SW480 (cell line): ENCODE measurements at regions not wholly inside any gene's neighbourhood (a gene's known extent, or its start where the extent isn't known, plus 50 kb on each side); places are given as distances from the start of the nearest gene placed in this dataset.
A peak's percentile ranks its signal among the peaks of the same experiment; 100 is the strongest.
"Not testable (repeated sequence)": the region's sequence is repeated elsewhere in the genome, so short reads cannot be mapped to it uniquely, and the experiment has no call there.

ENCODE experiments used
- DNase-seq: peaks from one replicate; pipeline ENCODE4 v3.0.0-alpha.2; 2016; ENCODE audit warnings: low spot score

DNA sequence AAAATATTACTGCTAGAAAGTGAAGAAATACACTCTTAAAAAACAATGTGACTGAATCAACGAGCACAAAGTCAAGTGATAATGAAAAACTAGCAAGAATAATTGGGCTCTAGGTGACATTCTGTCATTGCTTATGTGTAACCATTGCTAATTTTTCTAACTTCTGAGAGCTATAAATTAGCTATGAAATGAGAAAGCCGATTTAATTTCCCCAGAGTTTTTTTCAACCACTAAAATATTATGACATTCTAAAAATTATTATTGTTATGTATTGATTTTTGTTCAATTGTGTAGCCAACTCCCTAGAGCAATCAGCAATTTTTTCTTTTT lies 458.6 kb upstream of the ATXN8OS start:
- DNase-seq: no peak

DNA sequence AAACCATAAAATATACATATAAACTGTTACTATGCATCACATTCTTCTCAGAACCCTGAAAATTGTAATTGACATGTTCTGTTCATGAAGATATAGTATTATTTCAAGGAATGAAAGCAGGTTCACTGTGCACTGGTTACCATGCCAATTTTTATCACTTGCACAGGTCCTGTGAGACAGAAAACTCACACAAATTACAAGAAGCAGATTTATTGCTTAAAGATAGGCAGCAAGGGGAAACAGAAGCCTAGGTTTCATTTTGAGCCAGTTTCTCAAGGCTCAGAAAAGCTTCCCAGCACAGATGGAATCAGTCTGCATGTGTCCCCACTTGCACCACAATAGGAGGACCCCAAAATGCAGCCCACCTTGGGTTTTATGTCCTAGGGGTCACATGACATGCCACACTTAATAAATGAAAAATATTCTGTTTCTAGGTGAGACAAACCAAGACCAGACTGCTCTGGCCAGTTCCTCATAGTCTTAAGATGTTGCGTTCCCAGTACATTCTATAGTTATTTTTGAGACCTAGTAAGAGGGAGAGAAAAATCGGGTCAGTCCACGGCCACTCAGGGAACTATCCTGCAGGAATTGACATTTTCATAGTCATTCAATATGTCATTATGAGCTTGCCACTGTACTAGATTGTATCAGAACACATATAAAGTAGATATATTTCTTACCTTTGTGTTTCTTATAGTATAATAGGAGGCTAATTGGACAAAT lies 459.1 kb upstream of the ATXN8OS start:
- DNase-seq: no peak

DNA sequence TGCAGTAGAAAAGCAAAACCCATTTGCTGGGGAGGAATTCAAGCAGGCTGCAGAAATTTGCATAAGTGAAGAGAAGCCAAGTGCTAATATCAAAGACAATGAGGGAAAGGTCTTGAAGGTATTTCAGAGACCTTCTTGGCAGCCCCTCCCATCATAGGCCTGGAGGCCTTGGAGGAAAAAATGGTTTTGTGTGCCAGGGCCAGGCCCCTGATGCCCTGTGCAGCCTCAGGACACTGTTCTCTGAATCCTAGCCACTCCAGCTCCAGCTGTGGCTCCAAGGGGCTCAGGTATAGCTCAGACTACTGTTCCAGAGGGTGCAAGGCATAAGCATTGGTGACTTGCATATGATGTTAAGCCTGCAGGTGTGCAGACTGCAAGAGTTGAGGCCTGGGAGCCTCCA lies 463.2 kb upstream of the ATXN8OS start:
- DNase-seq: no peak

DNA sequence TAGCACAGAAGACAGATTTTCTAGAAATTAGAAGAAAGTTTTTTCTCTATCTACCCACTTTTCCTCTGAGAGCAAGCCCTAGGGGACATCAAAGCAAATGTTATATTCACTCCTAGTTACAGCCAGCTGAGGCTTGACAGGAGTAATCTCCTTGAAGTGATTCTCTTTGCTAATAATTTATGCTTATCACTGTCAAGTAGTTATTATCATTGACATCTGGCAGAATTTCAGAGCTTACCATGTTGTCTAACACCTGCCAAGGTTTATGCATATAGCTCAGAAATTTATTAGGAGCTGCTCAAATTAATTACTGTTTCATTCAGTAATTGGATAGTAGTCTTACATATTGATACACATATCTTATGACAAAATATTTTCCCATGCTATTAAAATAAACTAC lies 465.9 kb upstream of the ATXN8OS start:
- DNase-seq: no peak

DNA sequence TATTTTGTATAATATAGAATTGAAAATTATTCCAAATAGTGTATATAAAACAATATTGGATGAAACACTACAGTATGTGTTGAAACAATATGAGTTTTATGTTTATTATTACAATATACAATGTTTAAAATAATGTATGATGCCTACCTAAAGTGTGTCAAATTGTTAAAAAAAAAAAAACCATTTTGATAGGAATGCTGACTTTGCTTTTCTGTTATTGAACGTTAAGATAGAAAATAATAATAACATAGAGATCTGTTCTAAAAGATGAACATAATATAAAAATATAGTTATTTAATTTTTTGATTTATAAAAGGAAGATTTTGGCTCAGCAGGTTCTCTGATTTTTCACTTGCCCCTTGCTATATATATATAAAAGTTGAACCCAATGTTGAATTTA lies 474.6 kb upstream of the ATXN8OS start:
- DNase-seq: no peak

DNA sequence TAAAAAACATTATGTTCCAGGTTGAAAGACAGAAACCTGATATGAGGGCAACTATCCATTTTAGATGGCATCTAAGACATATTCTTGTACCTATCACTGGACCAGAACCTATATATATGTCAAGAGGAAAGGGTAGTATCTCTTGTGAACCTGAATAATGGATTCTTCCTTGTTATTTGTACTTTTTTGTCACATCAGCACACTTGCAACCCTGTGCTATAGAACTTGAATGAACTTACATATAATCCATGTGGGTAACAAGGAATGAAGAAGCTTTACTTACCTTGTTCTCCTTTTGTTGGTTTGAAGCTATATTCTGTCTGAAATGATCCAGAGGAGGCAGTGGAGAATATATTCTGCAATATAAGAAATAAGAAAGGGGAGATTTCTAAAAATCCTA lies 483.7 kb upstream of the ATXN8OS start:
- no peak for DNase-seq

DNA sequence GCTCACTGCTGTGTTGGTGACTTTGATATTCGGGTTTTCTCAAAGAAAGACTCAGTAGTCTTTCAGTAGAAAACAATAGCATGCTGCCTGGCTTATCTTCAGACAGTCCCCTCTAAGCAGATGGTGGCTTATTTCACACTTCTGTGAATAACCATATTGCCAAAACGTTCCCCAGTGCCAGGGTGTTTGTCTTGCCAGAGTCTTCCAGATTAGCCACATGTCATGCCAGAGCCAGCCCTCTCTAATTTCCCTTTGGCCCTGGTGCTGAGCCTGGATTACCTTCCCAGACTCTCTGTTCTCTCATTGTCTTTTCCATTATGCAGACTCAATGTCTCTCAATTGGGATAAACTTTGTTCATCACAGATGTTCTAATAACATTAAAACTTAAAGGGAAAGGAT lies 488.0 kb upstream of the ATXN8OS start:
- DNase-seq: no peak

DNA sequence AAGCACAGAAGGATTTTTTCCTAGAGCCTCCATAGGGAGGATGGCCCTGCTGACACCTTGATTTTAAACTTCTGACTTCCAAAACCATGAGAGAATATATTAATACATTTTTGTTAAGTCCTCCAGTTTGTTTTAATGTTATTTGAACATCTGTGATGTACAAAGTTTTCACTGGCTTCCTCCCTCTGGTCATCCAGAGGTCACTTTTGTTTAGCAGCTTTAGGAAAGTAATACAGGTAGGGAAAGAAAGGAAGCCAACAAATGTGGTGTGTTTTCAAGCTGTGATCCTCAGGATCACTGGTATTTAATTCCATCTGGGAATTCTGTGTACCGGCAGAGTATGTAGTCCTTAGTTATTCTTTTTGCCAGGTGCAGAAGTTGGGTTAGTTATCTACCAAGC lies 488.8 kb upstream of the ATXN8OS start:
- DNase-seq: no peak

DNA sequence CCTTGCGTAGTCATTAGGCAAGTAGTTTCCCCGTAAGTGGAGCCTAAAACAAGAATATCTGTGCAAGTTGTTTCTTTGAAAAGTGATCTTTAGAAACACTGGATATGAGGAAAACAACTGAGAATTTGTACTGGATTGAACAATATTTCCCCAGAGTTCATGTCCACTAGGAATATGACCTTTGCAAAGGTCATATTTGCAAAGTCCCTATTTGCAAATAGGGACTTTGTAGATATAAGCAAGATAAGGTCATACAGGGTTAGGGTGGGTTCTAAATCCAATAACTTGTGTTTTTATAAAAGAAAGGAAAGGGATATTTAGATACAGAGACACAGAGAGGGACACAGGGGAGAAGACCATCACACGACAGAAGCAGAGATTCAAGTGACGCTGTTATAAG lies 489.2 kb upstream of the ATXN8OS start:
- DNase-seq: no peak

DNA sequence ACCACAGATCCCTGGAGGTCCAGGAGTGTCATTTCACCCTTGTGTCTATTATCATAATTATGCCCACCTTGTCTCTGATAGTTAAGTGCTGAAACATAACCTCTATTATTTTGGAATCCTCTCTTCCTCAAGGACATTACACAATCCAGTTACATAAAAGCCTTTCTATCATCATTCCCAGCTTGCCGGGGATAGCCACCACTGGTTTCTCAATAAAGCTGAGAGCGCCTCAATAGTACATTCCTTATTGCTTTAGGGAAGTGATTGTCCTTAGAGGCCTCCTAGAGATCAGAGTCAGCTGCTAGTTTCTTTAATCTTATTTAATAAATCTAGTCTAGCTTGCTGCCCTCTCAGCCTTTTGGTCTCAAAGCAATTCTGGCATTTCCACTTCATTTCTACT lies 490.0 kb upstream of the ATXN8OS start:
- DNase-seq: no peak

DNA sequence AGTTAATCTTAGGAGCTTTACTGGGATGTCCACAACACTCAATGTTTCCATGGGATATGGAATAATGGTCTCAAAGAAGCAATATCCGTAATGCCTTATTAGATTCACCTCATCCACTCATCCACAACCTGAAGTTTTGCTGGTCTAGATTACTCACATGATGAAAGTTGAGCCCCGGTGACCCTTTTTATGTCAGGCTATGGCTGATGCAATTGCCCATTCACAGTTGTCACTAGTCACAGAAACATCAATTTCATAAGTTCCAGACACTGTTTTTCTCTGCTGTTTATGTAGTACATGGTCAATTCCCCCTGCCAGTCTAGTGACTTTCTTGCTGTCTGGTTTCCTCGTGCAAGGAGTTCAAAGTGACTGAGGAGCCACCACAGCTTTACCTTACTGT lies 491.2 kb upstream of the ATXN8OS start:
- no peak for DNase-seq

DNA sequence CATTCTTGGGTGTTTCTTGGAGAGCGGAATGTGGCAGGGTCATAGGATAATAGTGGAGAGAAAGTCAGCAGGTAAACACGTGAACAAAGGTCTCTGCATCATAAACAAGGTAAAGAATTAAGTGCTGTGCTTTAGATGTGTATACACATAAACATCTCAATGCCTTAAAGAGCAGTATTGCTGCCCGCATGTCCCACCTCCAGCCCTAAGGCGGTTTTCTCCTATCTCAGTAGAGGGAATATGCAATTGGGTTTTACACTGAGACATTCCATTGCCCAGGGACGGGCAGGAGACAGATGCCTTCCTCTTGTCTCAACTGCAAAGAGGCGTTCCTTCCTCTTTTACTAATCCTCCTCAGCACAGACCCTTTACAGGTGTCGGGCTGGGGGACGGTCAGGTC lies 492.6 kb upstream of the ATXN8OS start:
- DNase-seq: not testable (repeated sequence)

DNA sequence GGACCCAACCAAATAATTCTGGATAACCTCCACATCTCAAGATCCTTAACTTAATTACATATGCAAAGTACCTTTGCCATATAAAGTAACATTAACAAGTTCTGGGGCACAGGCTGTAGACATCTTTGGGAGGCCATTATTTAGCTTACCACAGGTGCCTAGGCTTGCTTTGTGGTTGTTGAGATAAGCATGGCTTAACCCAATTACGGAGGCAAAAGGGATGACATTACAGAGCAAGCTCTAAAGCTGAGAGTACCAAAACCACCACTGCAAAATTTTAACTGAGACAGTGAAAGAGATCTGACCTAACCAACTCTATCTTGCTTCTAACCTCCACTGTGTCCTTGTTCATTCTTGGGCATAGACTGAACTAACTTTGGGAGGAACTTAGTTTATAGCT lies 502.9 kb upstream of the ATXN8OS start:
- DNase-seq: no peak

DNA sequence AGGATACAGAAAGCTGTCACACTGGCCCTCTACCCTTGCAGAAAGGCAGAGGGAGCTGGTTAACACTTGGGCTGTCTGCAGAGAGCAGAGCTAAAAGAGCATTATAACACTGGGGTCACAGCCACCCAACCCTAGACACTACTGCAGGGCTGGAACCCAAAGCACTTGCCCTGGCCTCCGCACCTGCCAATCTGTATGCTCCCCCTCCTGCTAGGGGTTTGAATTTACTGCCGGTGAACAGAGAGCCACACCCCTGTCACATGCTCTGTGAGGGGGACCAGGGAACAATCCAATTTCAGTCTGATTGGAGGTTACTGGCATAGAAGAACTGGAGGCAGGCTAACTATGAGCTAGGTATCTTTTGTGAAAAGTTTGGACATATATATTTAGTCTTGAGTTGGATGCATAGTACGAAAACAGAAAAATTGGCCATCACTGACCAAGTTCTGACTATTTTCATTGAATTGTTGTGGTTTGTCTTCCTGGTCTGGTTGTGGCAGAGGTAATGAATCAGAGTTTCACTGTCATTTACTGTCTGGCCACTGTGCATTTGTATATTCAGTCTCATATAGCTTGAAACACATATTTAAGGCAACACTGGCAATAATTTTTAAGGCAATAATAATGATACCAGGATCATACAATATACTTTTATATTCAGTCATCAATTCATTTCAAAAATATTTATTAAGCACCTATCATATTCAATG lies 504.3 kb upstream of the ATXN8OS start:
- DNase-seq: no peak

DNA sequence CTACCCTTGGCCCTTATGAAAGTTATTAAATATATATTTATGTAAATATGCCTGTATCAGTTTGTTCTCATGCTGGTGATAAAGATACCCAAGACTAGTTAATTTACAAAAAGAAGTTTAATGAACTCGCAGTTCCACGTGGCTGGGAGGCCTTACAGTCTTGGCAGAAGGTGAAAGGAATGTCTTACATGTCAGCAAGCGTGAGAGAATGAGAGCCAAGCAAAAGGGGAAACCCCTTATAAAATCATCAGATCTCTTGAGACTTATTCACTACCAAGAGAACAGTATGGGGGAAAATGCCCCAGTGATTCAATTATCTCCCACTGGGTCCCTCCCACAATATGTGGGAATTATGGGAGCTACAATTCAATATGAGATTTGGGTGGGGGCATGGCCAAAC lies 506.0 kb upstream of the ATXN8OS start:
- DNase-seq: no peak

DNA sequence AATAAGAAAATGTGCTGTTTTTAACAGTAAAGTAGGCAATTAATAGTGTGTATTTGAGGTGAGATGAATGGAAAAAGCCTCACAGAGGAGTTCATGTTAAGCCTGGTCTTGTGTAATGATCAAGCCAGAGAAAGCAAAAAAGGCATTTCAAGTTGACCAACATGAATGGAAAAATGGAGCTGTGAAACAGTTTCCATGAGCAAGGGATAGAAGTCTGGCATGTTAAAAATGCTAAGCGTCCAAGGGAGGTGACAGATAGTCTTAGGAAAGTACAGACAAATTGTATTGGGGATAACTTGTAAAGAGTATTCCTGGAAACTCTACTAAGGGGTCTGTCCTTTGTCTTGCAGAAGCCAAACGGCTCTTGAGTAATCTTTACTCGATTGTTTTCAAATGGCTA lies 506.8 kb upstream of the ATXN8OS start:
- no peak for DNase-seq

DNA sequence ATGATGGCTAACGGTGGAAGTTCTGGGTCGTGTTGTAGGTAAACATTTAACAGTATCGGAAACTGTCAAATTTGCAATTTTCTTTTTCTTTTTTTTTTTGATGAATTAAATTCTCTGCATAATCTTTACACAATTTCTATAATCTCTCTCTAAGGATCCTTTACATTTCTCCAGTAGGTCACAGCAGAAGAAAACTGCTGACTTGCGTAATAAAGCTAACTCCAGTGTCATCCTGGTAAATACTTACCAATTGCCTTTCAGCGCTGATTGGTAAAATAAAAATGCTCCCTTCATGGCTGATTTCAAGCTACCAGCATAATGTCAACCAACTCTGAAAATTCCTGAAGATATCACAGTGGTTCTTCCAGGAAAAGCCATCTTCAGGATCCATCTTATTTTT lies 510.5 kb upstream of the ATXN8OS start:
- DNase-seq: no peak

DNA sequence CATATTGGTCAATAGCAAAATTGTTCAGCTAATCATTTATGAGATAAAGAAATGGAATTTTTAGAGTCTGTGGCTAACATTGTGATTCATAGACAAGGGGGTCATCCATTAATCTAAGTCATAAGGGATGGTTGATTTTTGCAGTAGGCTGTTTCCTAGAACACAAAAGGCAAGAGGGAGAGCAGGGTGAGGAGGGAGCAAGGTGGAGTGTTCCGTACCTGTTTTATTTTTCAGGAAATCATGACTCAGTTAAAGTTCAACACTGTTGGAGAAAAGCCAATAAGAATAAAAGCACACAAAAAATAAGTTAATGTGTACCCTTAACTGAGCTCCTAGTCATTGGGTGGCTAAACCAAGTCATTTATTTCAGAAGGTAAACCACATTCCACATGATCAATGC lies 512.4 kb upstream of the ATXN8OS start:
- no peak for DNase-seq

DNA sequence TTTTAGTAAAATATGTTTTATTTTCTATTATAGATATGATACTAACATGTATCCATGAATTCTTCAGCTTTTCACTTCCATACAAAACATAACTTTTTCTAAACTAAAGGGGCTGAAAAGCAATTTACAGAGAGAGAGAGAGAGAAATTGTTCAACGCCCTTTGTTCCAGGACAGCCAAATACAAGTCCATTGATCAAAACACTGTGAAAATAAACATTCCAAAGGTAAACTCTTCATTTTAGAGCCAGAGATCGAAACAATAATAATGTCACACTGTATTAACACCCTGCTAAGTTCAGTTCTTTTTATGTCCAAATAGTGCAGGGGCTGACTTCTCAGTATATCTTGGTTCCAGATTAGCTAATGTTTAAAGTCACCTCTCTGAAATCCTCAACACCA lies 516.2 kb upstream of the ATXN8OS start:
- no peak for DNase-seq

DNA sequence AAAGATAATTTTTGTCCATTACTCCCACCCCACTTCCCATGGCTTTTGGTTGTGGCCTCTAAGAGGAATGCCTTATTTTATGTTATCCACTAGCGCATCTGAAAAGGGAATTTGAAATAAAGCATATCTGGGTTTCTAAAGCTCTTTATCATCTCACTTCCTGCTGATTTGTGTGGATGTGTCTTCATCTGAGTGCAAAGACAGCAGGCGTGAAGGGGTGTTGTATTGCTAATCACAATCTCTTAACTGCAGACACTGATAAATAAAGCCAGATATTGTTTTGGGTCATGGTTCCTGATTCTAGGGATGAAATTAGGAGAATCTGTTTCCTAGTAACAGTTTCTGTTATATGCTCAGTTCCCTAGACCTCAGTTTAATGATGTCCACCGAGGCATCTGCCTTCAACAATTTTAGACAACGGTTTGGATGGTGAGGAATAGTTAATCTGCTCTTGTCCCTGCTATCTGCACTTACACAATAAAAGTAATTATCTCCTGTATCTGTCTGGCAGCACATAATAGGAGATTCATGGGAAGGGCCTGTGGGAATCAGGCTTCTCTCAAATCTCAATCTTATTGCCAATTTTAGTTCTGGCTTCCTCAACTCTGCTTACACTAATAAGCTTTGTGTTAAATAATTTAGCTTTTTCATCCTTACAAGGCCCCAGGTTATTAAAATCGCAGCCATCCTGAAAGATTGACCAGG lies 517.9 kb upstream of the ATXN8OS start:
- DNase-seq: no peak

DNA sequence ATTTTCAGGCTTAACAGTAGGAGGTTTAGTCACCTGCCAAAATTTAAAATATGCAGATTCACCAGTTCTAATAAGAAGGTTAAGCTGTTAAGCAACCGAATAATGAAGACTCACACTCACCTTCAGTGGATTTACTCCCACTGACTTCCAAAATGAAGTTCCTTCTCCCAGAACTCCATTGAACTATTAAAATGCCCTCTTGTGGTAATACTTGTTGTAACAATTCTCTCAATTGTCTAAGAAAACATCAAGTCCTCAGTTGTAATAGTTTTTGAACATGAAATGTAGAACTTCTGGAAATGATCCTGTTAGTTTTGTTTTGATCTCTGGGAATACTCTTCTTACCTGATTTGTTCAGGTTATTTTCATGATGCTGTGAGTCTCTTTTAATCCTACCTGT lies 522.0 kb upstream of the ATXN8OS start:
- DNase-seq: peak; percentile 1

DNA sequence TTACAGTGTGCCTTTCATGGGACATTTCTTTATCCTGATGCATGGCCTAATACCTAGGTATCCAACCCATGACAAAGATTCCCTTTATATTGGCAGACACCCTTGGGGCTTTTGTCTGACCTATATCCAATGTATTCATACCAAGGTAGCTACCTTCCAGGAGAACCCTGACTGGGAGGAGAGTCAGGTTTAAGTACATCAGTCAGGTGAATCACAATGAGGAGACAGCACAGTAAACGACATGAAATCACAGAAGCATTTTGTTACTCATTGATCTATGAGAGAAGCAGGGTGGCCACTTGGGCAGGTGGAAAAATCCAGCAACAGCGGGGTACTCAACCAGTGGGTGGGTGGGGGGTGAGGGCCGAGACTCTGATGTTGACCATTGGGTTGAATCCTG lies 527.4 kb upstream of the ATXN8OS start:
- DNase-seq: no peak

DNA sequence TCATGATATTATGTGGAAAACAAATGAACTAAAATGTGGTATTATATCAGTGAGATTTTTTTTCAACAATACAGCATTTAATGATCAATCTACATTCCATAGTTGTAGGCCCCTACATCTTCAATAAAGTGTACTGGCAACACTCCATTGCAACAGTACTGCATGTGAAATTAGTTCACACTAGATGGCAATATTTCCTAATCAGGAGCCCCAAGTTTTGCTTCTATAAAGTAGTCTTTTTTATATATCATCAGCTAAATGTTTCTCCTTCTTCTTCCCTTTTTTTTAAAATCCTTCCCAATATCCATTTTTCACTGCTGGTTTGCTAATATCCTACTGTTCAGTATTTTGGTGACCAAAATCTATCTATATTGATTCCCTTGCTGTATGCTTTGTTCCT lies 528.3 kb upstream of the ATXN8OS start:
- peak; percentile 5 for DNase-seq
